Lower lobe of right lung (tissue), 2 donors: ENCODE measurements at regions not wholly inside any gene's neighbourhood (a gene's known extent, or its start where the extent isn't known, plus 50 kb on each side); places are given as distances from the start of the nearest gene placed in this dataset.
"Not testable (repeated sequence)": the region's sequence is repeated elsewhere in the genome, so short reads cannot be mapped to it uniquely, and the experiment has no call there.

Experiments
- ATAC-seq, 2 donors: fragments of 200-7000 bp; cut with Tn5 transposase; one replicate each; pipeline ENCODE4 v1.9.1; 2020 to 2022; ENCODE audit warnings: mild to moderate bottlenecking in 2 of 2, moderate library complexity in 2 of 2
- DNase-seq: peaks from one replicate; pipeline ENCODE4 v3.0.0-alpha.2; 2020
- H3K27ac ChIP-seq: fragments of 200-600 bp; one replicate; pipeline ENCODE4 v1.8.0; 2022
- H3K27me3 ChIP-seq: fragments of 200-600 bp; one replicate; pipeline ENCODE4 v1.8.0; 2022; ENCODE audit warnings: low read depth
- H3K36me3 ChIP-seq: fragments of 200-600 bp; one replicate; pipeline ENCODE4 v1.8.0; 2022; ENCODE audit warnings: mild to moderate bottlenecking
- H3K4me1 ChIP-seq: fragments of 200-600 bp; one replicate; pipeline ENCODE4 v1.8.0; 2022
- H3K4me3 ChIP-seq: fragments of 200-600 bp; one replicate; pipeline ENCODE4 v1.8.0; 2022; ENCODE audit warnings: mild to moderate bottlenecking
- H3K9me3 ChIP-seq: fragments of 200-600 bp; one replicate; pipeline ENCODE4 v1.8.0; 2022
- intact Hi-C: fragments of 100-400 bp; cut with DNase I; formaldehyde crosslinking; loops from one replicate; pipeline ENCODE4 v1.11.0; 2022
- TF ChIP-seq, protein P1 (sequence below): fragments of 200-600 bp; IDR thresholded peaks from one replicate; pipeline ENCODE4 v1.8.0; 2022; ENCODE audit warnings: antibody characterized with exemption, mild to moderate bottlenecking
- donor health status: DM: no; HTN: yes; CAD: no; lungs with severe emphysema.

- peak; percentile 40 to 74 for ATAC-seq
- no peaks in the 10 kb centered on the region for H3K27me3 ChIP-seq
- peak overlapping the region; percentile 61 for H3K27ac ChIP-seq
- TF ChIP-seq, protein P1, sequence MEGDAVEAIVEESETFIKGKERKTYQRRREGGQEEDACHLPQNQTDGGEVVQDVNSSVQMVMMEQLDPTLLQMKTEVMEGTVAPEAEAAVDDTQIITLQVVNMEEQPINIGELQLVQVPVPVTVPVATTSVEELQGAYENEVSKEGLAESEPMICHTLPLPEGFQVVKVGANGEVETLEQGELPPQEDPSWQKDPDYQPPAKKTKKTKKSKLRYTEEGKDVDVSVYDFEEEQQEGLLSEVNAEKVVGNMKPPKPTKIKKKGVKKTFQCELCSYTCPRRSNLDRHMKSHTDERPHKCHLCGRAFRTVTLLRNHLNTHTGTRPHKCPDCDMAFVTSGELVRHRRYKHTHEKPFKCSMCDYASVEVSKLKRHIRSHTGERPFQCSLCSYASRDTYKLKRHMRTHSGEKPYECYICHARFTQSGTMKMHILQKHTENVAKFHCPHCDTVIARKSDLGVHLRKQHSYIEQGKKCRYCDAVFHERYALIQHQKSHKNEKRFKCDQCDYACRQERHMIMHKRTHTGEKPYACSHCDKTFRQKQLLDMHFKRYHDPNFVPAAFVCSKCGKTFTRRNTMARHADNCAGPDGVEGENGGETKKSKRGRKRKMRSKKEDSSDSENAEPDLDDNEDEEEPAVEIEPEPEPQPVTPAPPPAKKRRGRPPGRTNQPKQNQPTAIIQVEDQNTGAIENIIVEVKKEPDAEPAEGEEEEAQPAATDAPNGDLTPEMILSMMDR, result no peak
- peaks cover 23% of the 10 kb centered on the region for H3K4me1 ChIP-seq
- intact Hi-C loops, result loop anchor here (10.0 kb wide), 1 partner anchor 163 kb away; no protein-coding TSS in a partner anchor
- no peak for DNase-seq
- H3K9me3 ChIP-seq, result no peaks in the 10 kb centered on the region
- H3K4me3 ChIP-seq, result no peak overlapping the region
- no peaks in the 10 kb centered on the region for H3K36me3 ChIP-seq
Measured at GRCh38 chr21:41611966-41612606, 104.1 kb upstream of the TMPRSS2 start.

GRCh38 chr21:41611441-41611840 lies 103.5 kb upstream of the TMPRSS2 start:
- H3K9me3 ChIP-seq, result no peaks in the 10 kb centered on the region
- H3K27me3 ChIP-seq, result no peaks in the 10 kb centered on the region
- H3K4me3 ChIP-seq, result no peak overlapping the region
- H3K36me3 ChIP-seq, result no peaks in the 10 kb centered on the region
- peaks cover 23% of the 10 kb centered on the region for H3K4me1 ChIP-seq
- intact Hi-C loops, result loop anchor here (10.0 kb wide), 1 partner anchor 163 kb away; no protein-coding TSS in a partner anchor
- H3K27ac ChIP-seq, result peak overlapping the region; percentile 61
- DNase-seq (no peak), ATAC-seq (no peak)
- TF ChIP-seq, protein P1, result no peak

DNA sequence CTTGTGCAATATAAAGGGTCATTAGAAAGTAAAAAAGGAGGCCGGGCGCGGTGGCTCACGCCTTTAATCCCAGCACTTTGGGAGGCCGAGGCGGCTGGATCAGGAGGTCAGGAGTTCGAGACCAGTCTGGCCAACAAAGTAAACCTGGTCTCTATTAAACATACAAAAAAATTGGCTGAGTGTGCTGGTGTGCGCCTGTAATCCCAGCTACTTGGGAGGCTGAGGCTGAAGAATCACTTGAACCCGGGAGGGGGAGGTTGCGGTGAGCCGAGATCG lies 102.8 kb upstream of the TMPRSS2 start:
- ATAC-seq, H3K27me3 ChIP-seq, H3K36me3 ChIP-seq, H3K9me3 ChIP-seq, H3K4me3 ChIP-seq, DNase-seq, H3K27ac ChIP-seq: not testable (repeated sequence)
- intact Hi-C loops, result loop anchor here (10.0 kb wide), 1 partner anchor 164 kb away; no protein-coding TSS in a partner anchor
- H3K4me1 ChIP-seq, result peaks cover 23% of the 10 kb centered on the region

DNA sequence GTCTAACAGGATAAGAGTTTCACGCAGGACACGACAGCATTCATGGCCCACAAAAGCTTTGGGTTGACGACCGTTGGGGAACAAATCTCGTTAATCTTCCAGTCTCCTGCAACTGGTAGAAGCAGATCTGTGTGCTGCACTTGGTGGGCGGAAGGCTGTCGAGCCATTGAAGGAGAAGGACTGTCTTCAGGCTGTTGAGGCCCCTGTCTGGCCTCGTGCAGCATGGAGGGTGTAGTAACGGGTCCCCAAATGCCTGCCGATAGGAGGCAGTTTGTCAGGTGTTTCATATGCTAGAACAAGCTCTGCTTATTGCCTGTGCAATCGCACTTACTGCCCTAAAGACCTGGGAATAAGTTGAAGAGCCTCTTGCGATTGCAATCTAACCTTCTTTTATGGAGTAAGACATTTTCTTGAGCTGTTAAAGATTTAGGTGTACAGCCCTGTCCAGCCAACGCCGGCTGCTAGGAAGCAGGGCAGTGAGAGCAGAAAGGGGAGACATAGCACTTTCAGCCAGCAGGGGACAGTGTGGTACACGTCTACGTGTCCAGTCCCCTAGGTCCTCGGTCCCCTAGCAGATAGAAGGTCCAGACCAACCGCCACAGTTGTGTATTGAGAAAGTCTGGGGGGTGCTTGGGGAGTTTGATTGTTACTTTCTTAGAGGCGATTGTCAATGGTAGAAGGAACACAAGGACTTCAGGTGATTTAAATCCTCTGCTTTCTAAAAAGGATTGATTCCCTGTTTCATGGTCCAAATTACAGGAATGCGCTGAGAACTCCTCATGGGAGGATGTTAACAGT lies 102.3 kb upstream of the TMPRSS2 start:
- no peaks in the 10 kb centered on the region for H3K9me3 ChIP-seq
- intact Hi-C loops, result loop anchor here (10.0 kb wide), 1 partner anchor 165 kb away; no protein-coding TSS in a partner anchor
- TF ChIP-seq, protein P1, result peak; percentile 85
- no peak overlapping the region for H3K4me3 ChIP-seq
- DNase-seq, result peak; percentile 77
- no peaks in the 10 kb centered on the region for H3K36me3 ChIP-seq
- H3K27me3 ChIP-seq, result peaks cover 3% of the 10 kb centered on the region
- H3K4me1 ChIP-seq, result peaks cover 20% of the 10 kb centered on the region
- H3K27ac ChIP-seq, result no peak overlapping the region
- peak; percentile 67 to 69 for ATAC-seq

DNA sequence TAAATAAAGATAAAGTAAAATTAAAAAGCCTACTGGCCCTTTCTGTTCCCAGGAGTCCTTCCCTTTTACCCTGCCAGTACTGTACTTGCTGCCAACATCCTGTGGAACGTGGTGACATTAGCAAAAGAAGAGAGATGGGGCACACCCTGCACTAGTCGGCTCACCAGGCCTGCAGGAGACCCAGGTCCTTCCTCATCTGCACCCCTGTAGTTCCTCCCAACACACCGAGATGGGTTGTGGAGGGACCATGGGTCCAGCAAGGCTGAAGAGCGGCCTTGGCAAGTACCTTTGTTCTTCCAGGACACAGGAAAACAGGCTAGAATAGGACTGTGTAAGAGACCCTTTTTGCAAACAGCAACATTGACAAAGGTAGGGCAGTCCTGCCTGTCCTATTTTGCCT lies 98.7 kb upstream of the TMPRSS2 start:
- H3K4me3 ChIP-seq, result no peak overlapping the region
- DNase-seq (no peak), ATAC-seq (no peak)
- H3K9me3 ChIP-seq, result no peaks in the 10 kb centered on the region
- peaks cover 3% of the 10 kb centered on the region for H3K27me3 ChIP-seq
- no peaks in the 10 kb centered on the region for H3K36me3 ChIP-seq
- intact Hi-C loops, result no loop called here
- H3K4me1 ChIP-seq, result peaks cover 9% of the 10 kb centered on the region
- TF ChIP-seq, protein P1, result no peak
- H3K27ac ChIP-seq, result no peak overlapping the region

GRCh38 chr21:41605934-41606285 lies 98.0 kb upstream of the TMPRSS2 start:
- intact Hi-C loops, result no loop called here
- Histone ChIP-seq H3K36me3 (no peaks in the 10 kb centered on the region), H3K27ac (no peak overlapping the region), H3K4me1 (peaks cover 12% of the 10 kb centered on the region), H3K9me3 (no peaks in the 10 kb centered on the region), H3K4me3 (no peak overlapping the region), H3K27me3 (peaks cover 3% of the 10 kb centered on the region)
- TF ChIP-seq, protein P1, result no peak
- DNase-seq (no peak), ATAC-seq (no peak)
